OCI-LY7 (cell line): ENCODE measurements at regions not wholly inside any gene's neighbourhood (a gene's known extent, or its start where the extent isn't known, plus 50 kb on each side); places are given as distances from the start of the nearest gene placed in this dataset.

Experiments
- BruUV-seq: library from RNA; stranded (reverse); fragments of 400-500 nt; replicated peaks from 2 replicates; lab custom pipeline; 2021; lab: Mats Ljungman, UMichigan
- CTCF ChIA-PET: fragments of 300-600 bp; sonication (Branson Sonifier 250); formaldehyde crosslinking; loops from one replicate; lab custom pipeline; 2022; ENCODE audit warnings: antibody characterized with exemption; ENCODE audit not compliant: unreplicated experiment; lab: Charles Lee
- POLR2A ChIA-PET: fragments of 300-600 bp; sonication (Branson Sonifier 250); formaldehyde crosslinking; loops from one replicate; lab custom pipeline; 2022; ENCODE audit warnings: antibody characterized with exemption; lab: Charles Lee
- DNase-seq: peaks from one replicate; pipeline ENCODE4 v3.0.0-alpha.2; 2015; ENCODE audit warnings: low spot score
- H2AFZ ChIP-seq: fragments of 200-600 bp; sonication (generic), shearing (Covaris generic); 2 replicates; pipeline ENCODE4 v1.6.1; 2014; ENCODE audit warnings: mild to moderate bottlenecking, antibody characterized with exemption, low read length, moderate library complexity
- H3K27ac ChIP-seq: fragments of 200-600 bp; sonication (generic); 2 replicates; pipeline ENCODE4 v1.5.1; 2014; ENCODE audit warnings: mixed run types, low read depth, mild to moderate bottlenecking, moderate library complexity, low read length, inconsistent platforms; ENCODE audit not compliant: poor library complexity, severe bottlenecking
- H3K36me3 ChIP-seq: fragments of 200-600 bp; sonication (generic); 2 replicates; pipeline ENCODE4 v1.6.1; 2014; ENCODE audit warnings: mild to moderate bottlenecking, antibody characterized with exemption, low read length, moderate library complexity, mixed read lengths; ENCODE audit not compliant: insufficient read depth
- H3K4me1 ChIP-seq: fragments of 200-600 bp; sonication (generic); 2 replicates; pipeline ENCODE4 v1.5.1; 2014; ENCODE audit warnings: mild to moderate bottlenecking, low read length; ENCODE audit not compliant: insufficient read depth, poor library complexity, severe bottlenecking
- H3K4me2 ChIP-seq: fragments of 200-600 bp; sonication (generic); 2 replicates; pipeline ENCODE4 v1.6.1; 2014; ENCODE audit warnings: mild to moderate bottlenecking, low read length
- H3K4me3 ChIP-seq: fragments of 200-600 bp; sonication (generic); 2 replicates; pipeline ENCODE4 v1.5.1; 2014; ENCODE audit warnings: mild to moderate bottlenecking, low read depth, low read length; ENCODE audit not compliant: poor library complexity, severe bottlenecking
- H3K79me2 ChIP-seq: fragments of 200-600 bp; sonication (generic); 2 replicates; pipeline ENCODE4 v1.6.1; 2016; ENCODE audit warnings: low read depth, mild to moderate bottlenecking, low read length, moderate library complexity, mixed read lengths; ENCODE audit not compliant: insufficient read depth
- H3K9me2 ChIP-seq: fragments of 200-600 bp; sonication (generic); 2 replicates; pipeline ENCODE4 v1.6.1; 2016; ENCODE audit warnings: mild to moderate bottlenecking, low read length, mixed read lengths; ENCODE audit not compliant: insufficient read depth
- H3K9me3 ChIP-seq: fragments of 200-600 bp; sonication (generic); 2 replicates; pipeline ENCODE4 v1.6.1; 2014; ENCODE audit warnings: mild to moderate bottlenecking, mixed run types, low read length, mixed read lengths
- H4K20me1 ChIP-seq: fragments of 200-600 bp; sonication (generic); 2 replicates; pipeline ENCODE4 v1.6.1; 2014; ENCODE audit warnings: mild to moderate bottlenecking, antibody characterized with exemption, low read length, moderate library complexity, mixed read lengths; ENCODE audit not compliant: insufficient read depth
- CTCF ChIP-seq: fragments of 200-600 bp; sonication (generic); conservative IDR thresholded peaks from 2 replicates; pipeline ENCODE4 v1.5.1; 2014; ENCODE audit warnings: mild to moderate bottlenecking, antibody characterized with exemption, low read length, moderate library complexity, mixed read lengths
- EZH2phosphoT487 ChIP-seq: fragments of 200-600 bp; sonication (generic); IDR thresholded peaks from 2 replicates; pipeline ENCODE4 v1.6.1; 2018; ENCODE audit warnings: low read depth, borderline replicate concordance, mild to moderate bottlenecking, mixed run types, antibody characterized with exemption, low read length, moderate library complexity, mixed read lengths
- intact Hi-C: fragments of 100-400 bp; cut with micrococcal nuclease; formaldehyde crosslinking; loops from one replicate; pipeline ENCODE4 v1.10.0; 2022; ENCODE audit not compliant: unreplicated experiment

DNA sequence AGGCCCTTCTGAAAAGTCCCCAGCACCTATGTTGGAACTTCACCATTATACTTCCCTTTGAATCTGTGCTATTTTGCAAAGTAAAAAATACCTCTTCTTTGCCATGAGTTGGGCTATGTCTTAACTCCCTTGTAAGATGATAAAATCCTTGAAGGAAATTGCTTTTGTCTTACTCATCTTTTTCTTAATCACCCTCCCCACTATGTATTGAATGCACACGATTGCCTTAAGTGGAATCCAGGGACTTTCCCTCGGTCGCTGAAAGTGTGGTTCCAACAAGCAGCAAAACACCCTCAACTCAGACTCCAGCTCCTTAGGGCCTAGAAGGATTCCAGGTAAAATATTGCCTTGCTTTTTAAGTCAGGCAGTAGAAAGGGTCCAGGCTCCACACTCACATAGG, 173.2 kb upstream of the ARL4C start:
- Histone ChIP-seq H3K9me3 (no peaks in the 10 kb centered on the region), H3K79me2 (no peaks in the 10 kb centered on the region), H3K4me3 (no peak overlapping the region), H3K36me3 (no peaks in the 10 kb centered on the region), H3K27ac (no peak overlapping the region), H4K20me1 (no peaks in the 10 kb centered on the region), H3K9me2 (no peaks in the 10 kb centered on the region), H3K4me2 (no peak overlapping the region), H3K4me1 (no peaks in the 10 kb centered on the region), H2AFZ (no peak overlapping the region)
- DNase-seq, result no peak
- POLR2A ChIA-PET, result no interaction called here
- no peak for TF ChIP-seq CTCF
- TF ChIP-seq EZH2phosphoT487, result no peak
- intact Hi-C loops, result no loop called here
- BruUV-seq, result no TSS peak
- CTCF ChIA-PET, result no interaction called here

DNA sequence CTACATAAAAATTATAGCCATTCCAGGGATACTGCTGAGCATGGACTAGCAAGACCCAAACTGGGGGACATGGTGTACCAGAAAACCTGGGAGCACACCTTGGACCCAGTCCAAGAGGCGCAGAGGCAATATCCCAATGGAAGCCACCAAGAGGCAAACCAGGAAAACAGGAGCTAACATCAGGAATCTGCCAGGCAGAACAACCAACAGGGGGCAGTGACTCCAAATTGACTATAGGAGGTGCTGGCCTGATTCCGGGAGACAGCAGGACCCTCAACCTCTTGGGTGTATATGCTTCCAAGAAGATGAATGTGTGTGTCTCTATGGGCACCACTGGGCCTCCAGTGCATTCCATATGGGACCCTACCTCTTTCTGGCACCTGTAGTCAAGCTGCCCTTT, 172.7 kb upstream of the ARL4C start:
- Histone ChIP-seq H2AFZ (no peak overlapping the region), H3K79me2 (no peaks in the 10 kb centered on the region), H3K4me2 (no peak overlapping the region), H4K20me1 (no peaks in the 10 kb centered on the region), H3K9me2 (no peaks in the 10 kb centered on the region), H3K4me1 (no peaks in the 10 kb centered on the region), H3K9me3 (no peaks in the 10 kb centered on the region), H3K36me3 (no peaks in the 10 kb centered on the region), H3K27ac (no peak overlapping the region), H3K4me3 (no peak overlapping the region)
- intact Hi-C loops, result no loop called here
- ChIA-PET CTCF (no interaction called here), POLR2A (no interaction called here)
- TF ChIP-seq EZH2phosphoT487 (no peak), CTCF (peak; percentile 50; the same call in 1 of the 2 replicates)
- no peak for DNase-seq
- BruUV-seq, result no TSS peak

DNA sequence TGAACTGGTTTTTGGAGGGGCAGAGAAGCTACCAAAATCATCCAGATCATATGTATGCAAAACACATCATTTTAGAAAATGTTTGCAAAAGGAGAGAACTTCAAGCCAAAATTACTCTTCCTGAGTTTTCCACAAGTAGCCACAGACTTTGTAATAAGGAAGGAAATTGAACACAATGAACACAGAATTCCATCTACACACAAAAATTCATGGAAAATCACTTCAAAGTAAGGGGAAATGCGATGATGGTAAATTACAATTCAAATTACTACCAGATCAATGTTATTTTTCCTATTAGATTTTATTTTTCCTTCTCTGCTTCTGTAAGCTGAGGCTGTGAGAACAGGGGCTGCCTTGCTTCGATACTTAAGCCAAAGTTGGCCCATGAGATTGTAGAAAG, 172.1 kb upstream of the ARL4C start:
- Histone ChIP-seq H2AFZ (no peak overlapping the region), H3K9me3 (no peaks in the 10 kb centered on the region), H3K36me3 (no peaks in the 10 kb centered on the region), H3K4me2 (no peak overlapping the region), H4K20me1 (no peaks in the 10 kb centered on the region), H3K79me2 (no peaks in the 10 kb centered on the region), H3K9me2 (no peaks in the 10 kb centered on the region), H3K4me1 (no peaks in the 10 kb centered on the region), H3K4me3 (no peak overlapping the region), H3K27ac (no peak overlapping the region)
- no TSS peak for BruUV-seq
- ChIA-PET CTCF (no interaction called here), POLR2A (no interaction called here)
- intact Hi-C loops, result no loop called here
- TF ChIP-seq EZH2phosphoT487 (no peak), CTCF (no peak)
- DNase-seq, result no peak
